Type B pancreatic cell (in vitro differentiated cells): ENCODE measurements at regions not wholly inside any gene's neighbourhood (a gene's known extent, or its start where the extent isn't known, plus 50 kb on each side); places are given as distances from the start of the nearest gene placed in this dataset.

Experiments used
- DNase-seq: peaks from one replicate; pipeline ENCODE4 v3.0.0; 2021; ENCODE audit warnings: mixed read lengths; ENCODE audit not compliant: unreplicated experiment; ENCODE audit errors: extremely low spot score
- H3K27ac Mint-ChIP-seq: 2 replicates; pipeline ENCODE4 v1.8.0; 2021; ENCODE audit warnings: mild to moderate bottlenecking, mixed read lengths
- H3K27me3 Mint-ChIP-seq: 2 replicates; pipeline ENCODE4 v1.8.0; 2021; ENCODE audit warnings: mixed read lengths
- H3K36me3 Mint-ChIP-seq: 2 replicates; pipeline ENCODE4 v1.8.0; 2021; ENCODE audit warnings: mixed read lengths
- H3K4me1 Mint-ChIP-seq: one replicate; pipeline ENCODE4 v1.8.0; 2021; ENCODE audit warnings: mixed read lengths; ENCODE audit not compliant: unreplicated experiment
- H3K4me3 Mint-ChIP-seq: 2 replicates; pipeline ENCODE4 v1.8.0; 2021; ENCODE audit warnings: mild to moderate bottlenecking, mixed read lengths
- H3K9me3 Mint-ChIP-seq: 2 replicates; pipeline ENCODE4 v1.8.0; 2021; ENCODE audit warnings: mixed read lengths
- CTCF ChIP-seq: fragments of 200-600 bp; sonication (generic); conservative IDR thresholded peaks from 2 replicates; pipeline ENCODE4 v1.5.0; 2021; ENCODE audit warnings: antibody characterized with exemption, mild to moderate bottlenecking

- Mint-ChIP-seq H3K27me3 (no peaks in the 10 kb centered on the region), H3K4me1 (no peaks in the 10 kb centered on the region), H3K4me3 (no peak overlapping the region), H3K27ac (no peak overlapping the region), H3K36me3 (no peaks in the 10 kb centered on the region), H3K9me3 (no peaks in the 10 kb centered on the region)
- TF ChIP-seq CTCF, result no peak
- DNase-seq, result no peak
Measured at GRCh38 chr17:52744179-52744578, 585.7 kb upstream of the CA10 start.

GRCh38 chr17:52740006-52740405 lies 581.5 kb upstream of the CA10 start:
- no peak for TF ChIP-seq CTCF

GRCh38 chr17:52738791-52739190 lies 580.3 kb upstream of the CA10 start:
- H3K4me1 Mint-ChIP-seq, result peaks cover 6% of the 10 kb centered on the region
- no peaks in the 10 kb centered on the region for H3K36me3 Mint-ChIP-seq
- H3K27me3 Mint-ChIP-seq, result no peaks in the 10 kb centered on the region
- H3K9me3 Mint-ChIP-seq, result no peaks in the 10 kb centered on the region
- no peak for TF ChIP-seq CTCF
- DNase-seq, result no peak
- H3K27ac Mint-ChIP-seq, result no peak overlapping the region
- no peak overlapping the region for H3K4me3 Mint-ChIP-seq

More at GRCh38 chr17:52740006-52740405, 581.5 kb upstream of the CA10 start:
- no peaks in the 10 kb centered on the region for H3K4me1 Mint-ChIP-seq
- no peak overlapping the region for H3K27ac Mint-ChIP-seq
- no peak for DNase-seq
- no peak overlapping the region for H3K4me3 Mint-ChIP-seq
- no peaks in the 10 kb centered on the region for H3K36me3 Mint-ChIP-seq
- H3K27me3 Mint-ChIP-seq, result no peaks in the 10 kb centered on the region
- H3K9me3 Mint-ChIP-seq, result no peaks in the 10 kb centered on the region

- H3K9me3 Mint-ChIP-seq, result no peaks in the 10 kb centered on the region
- DNase-seq, result no peak
- no peak for TF ChIP-seq CTCF
Measured at GRCh38 chr17:52737071-52737470, 578.6 kb upstream of the CA10 start.

GRCh38 chr17:52732841-52733240 lies 574.3 kb upstream of the CA10 start:
- no peak for DNase-seq
- Mint-ChIP-seq H3K36me3 (no peaks in the 10 kb centered on the region), H3K4me3 (no peak overlapping the region), H3K27ac (no peak overlapping the region), H3K27me3 (no peaks in the 10 kb centered on the region), H3K9me3 (no peaks in the 10 kb centered on the region), H3K4me1 (peaks cover 6% of the 10 kb centered on the region)
- TF ChIP-seq CTCF, result no peak

More at GRCh38 chr17:52737071-52737470, 578.6 kb upstream of the CA10 start:
- H3K36me3 Mint-ChIP-seq, result no peaks in the 10 kb centered on the region
- H3K27me3 Mint-ChIP-seq, result no peaks in the 10 kb centered on the region
- H3K27ac Mint-ChIP-seq, result no peak overlapping the region
- peaks cover 6% of the 10 kb centered on the region for H3K4me1 Mint-ChIP-seq
- no peak overlapping the region for H3K4me3 Mint-ChIP-seq

GRCh38 chr17:52724578-52724977 lies 566.1 kb upstream of the CA10 start:
- H3K27me3 Mint-ChIP-seq, result no peaks in the 10 kb centered on the region

More at GRCh38 chr17:52724578-52724977, 566.1 kb upstream of the CA10 start:
- Mint-ChIP-seq H3K36me3 (no peaks in the 10 kb centered on the region), H3K27ac (no peak overlapping the region), H3K4me1 (no peaks in the 10 kb centered on the region), H3K4me3 (no peak overlapping the region), H3K9me3 (no peaks in the 10 kb centered on the region)
- no peak for TF ChIP-seq CTCF
- DNase-seq, result no peak
